A549 (cell line): ENCODE measurements at regions not wholly inside any gene's neighbourhood (a gene's known extent, or its start where the extent isn't known, plus 50 kb on each side); places are given as distances from the start of the nearest gene placed in this dataset.

Experiments used
- CBX2 ChIP-seq: fragments of 200-600 bp; sonication (generic); IDR thresholded peaks from 2 replicates; pipeline ENCODE4 v1.6.1; 2016; ENCODE audit warnings: low read depth, mild to moderate bottlenecking, borderline replicate concordance
- CEBPB ChIP-seq, 2 experiments: fragments of >200 bp in 1 of 2; sonication (Bioruptor Twin) in 1 of 2; formaldehyde crosslinking in 1 of 2; IDR thresholded peaks; 2 replicates each; pipeline ENCODE4 v1.6.1; 2012 to 2016
- CHD4 ChIP-seq: fragments of 200-600 bp; sonication (generic); IDR thresholded peaks from 2 replicates; pipeline ENCODE4 v1.6.1; 2016; ENCODE audit warnings: antibody characterized with exemption, mild to moderate bottlenecking, borderline replicate concordance
- EP300 ChIP-seq, 2 experiments: fragments of >200 bp; sonication (Bioruptor Twin); formaldehyde crosslinking; IDR thresholded peaks; 2 replicates in 1 of 2; 3 replicates in 1 of 2; pipeline ENCODE4 v1.6.1; 2016 to 2017
- JUN ChIP-seq, 2 experiments: fragments of >200 bp; sonication (Bioruptor Twin); formaldehyde crosslinking; IDR thresholded peaks; 2 replicates in 1 of 2; 3 replicates in 1 of 2; pipeline ENCODE4 v1.6.1; 2016 to 2017
- JUNB ChIP-seq: fragments of >200 bp; sonication (Bioruptor Twin); formaldehyde crosslinking; IDR thresholded peaks from 2 replicates; pipeline ENCODE4 v1.6.1; 2016
- MAZ ChIP-seq: fragments of 150-350 bp; IDR thresholded peaks from 2 replicates; pipeline ENCODE4 v1.6.1; 2014; ENCODE audit warnings: antibody characterized with exemption, low read depth, low read length, borderline replicate concordance
- MYC ChIP-seq: IDR thresholded peaks from 2 replicates; pipeline ENCODE4 v1.6.1; 2012; ENCODE audit warnings: mild to moderate bottlenecking, inconsistent platforms, low read length, improper control_type of control experiment, borderline replicate concordance
- POLR2A ChIP-seq: IDR thresholded peaks from 2 replicates; pipeline ENCODE4 v1.6.1; 2012; ENCODE audit warnings: mild to moderate bottlenecking, low read length
- RAD21 ChIP-seq, 2 experiments: fragments of >200 bp in 1 of 2; sonication (Bioruptor Twin) in 1 of 2; formaldehyde crosslinking in 1 of 2; IDR thresholded peaks in 1 of 2; conservative IDR thresholded peaks in 1 of 2; 2 replicates in 1 of 2; 3 replicates in 1 of 2; pipeline ENCODE4 v1.6.1; 2012 to 2018; ENCODE audit warnings: inconsistent platforms in 1 of 2
- TF ChIP-seq, protein P1 (sequence below): fragments of >200 bp; sonication (Bioruptor Twin); formaldehyde crosslinking; IDR thresholded peaks from 3 replicates; pipeline ENCODE4 v1.5.1; 2016
- TF ChIP-seq, protein P2 (sequence below): fragments of 200-600 bp; sonication (generic); IDR thresholded peaks from 2 replicates; pipeline ENCODE4 v1.6.1; 2016; ENCODE audit warnings: antibody characterized with exemption, mild to moderate bottlenecking, moderate library complexity
- TF ChIP-seq, protein P3 (sequence below): fragments of 450-650 bp; IDR thresholded peaks from 2 replicates; pipeline ENCODE4 v1.6.1; 2014; ENCODE audit warnings: antibody characterized with exemption

DNA sequence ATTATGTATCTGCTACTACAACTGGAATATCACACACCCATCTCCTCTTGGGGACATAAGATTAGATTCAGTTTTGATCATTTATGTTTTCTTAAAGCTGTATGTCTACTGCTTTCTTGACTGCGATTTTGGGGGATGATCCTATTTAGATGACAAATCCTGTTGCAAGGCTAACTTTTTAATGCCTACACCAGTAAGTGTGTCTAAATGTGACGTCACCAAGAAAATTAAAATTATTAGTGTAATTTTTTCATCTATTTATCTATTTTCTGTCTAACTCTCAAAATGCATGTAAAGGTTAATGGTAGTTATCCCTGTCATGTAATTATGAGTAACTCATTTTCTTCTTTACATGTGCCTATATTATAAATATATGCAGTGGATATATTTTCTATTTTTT lies 170.9 kb upstream of the PPFIA2 start:
- TF ChIP-seq, protein P1, sequence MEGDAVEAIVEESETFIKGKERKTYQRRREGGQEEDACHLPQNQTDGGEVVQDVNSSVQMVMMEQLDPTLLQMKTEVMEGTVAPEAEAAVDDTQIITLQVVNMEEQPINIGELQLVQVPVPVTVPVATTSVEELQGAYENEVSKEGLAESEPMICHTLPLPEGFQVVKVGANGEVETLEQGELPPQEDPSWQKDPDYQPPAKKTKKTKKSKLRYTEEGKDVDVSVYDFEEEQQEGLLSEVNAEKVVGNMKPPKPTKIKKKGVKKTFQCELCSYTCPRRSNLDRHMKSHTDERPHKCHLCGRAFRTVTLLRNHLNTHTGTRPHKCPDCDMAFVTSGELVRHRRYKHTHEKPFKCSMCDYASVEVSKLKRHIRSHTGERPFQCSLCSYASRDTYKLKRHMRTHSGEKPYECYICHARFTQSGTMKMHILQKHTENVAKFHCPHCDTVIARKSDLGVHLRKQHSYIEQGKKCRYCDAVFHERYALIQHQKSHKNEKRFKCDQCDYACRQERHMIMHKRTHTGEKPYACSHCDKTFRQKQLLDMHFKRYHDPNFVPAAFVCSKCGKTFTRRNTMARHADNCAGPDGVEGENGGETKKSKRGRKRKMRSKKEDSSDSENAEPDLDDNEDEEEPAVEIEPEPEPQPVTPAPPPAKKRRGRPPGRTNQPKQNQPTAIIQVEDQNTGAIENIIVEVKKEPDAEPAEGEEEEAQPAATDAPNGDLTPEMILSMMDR, result no peak
- TF ChIP-seq, protein P2, sequence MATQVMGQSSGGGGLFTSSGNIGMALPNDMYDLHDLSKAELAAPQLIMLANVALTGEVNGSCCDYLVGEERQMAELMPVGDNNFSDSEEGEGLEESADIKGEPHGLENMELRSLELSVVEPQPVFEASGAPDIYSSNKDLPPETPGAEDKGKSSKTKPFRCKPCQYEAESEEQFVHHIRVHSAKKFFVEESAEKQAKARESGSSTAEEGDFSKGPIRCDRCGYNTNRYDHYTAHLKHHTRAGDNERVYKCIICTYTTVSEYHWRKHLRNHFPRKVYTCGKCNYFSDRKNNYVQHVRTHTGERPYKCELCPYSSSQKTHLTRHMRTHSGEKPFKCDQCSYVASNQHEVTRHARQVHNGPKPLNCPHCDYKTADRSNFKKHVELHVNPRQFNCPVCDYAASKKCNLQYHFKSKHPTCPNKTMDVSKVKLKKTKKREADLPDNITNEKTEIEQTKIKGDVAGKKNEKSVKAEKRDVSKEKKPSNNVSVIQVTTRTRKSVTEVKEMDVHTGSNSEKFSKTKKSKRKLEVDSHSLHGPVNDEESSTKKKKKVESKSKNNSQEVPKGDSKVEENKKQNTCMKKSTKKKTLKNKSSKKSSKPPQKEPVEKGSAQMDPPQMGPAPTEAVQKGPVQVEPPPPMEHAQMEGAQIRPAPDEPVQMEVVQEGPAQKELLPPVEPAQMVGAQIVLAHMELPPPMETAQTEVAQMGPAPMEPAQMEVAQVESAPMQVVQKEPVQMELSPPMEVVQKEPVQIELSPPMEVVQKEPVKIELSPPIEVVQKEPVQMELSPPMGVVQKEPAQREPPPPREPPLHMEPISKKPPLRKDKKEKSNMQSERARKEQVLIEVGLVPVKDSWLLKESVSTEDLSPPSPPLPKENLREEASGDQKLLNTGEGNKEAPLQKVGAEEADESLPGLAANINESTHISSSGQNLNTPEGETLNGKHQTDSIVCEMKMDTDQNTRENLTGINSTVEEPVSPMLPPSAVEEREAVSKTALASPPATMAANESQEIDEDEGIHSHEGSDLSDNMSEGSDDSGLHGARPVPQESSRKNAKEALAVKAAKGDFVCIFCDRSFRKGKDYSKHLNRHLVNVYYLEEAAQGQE, result no peak
- no peak for TF ChIP-seq MAZ
- no peak for TF ChIP-seq RAD21 (conservative IDR thresholded peaks at IDR 0.05 in 1 of 2, IDR thresholded peaks at IDR 0.05 in 1 of 2)
- no peak for TF ChIP-seq MYC
- TF ChIP-seq POLR2A, result no peak
- TF ChIP-seq JUN (IDR thresholded peaks at IDR 0.05), result no peak
- no peak for TF ChIP-seq CHD4
- TF ChIP-seq EP300 (IDR thresholded peaks at IDR 0.05), result no peak
- no peak for TF ChIP-seq CEBPB (IDR thresholded peaks at IDR 0.05)
- TF ChIP-seq CBX2, result no peak
- TF ChIP-seq, protein P3, sequence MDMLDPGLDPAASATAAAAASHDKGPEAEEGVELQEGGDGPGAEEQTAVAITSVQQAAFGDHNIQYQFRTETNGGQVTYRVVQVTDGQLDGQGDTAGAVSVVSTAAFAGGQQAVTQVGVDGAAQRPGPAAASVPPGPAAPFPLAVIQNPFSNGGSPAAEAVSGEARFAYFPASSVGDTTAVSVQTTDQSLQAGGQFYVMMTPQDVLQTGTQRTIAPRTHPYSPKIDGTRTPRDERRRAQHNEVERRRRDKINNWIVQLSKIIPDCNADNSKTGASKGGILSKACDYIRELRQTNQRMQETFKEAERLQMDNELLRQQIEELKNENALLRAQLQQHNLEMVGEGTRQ, result no peak
- no peak for TF ChIP-seq JUNB
